NCI-H2227 (cell line): ENCODE measurements at regions not wholly inside any gene's neighbourhood (a gene's known extent, or its start where the extent isn't known, plus 50 kb on each side); places are given as distances from the start of the nearest gene placed in this dataset.
A peak's percentile ranks its signal among the peaks of the same experiment; 100 is the strongest.
"Not testable (repeated sequence)": the region's sequence is repeated elsewhere in the genome, so short reads cannot be mapped to it uniquely, and the experiment has no call there.

Experiments
- DNase-seq: peaks from one replicate; lab custom pipeline; 2025; ENCODE audit not compliant: unreplicated experiment; lab: John Stamatoyannopoulos, UW

GRCh38 chr1:91604632-91605031 lies 104.0 kb downstream of the CDC7 start:
- DNase-seq, result no peak

- DNase-seq, result peak; percentile 16
These were observed 104.9 kb downstream of the CDC7 start for GRCh38 chr1:91605566-91605965.

- no peak for DNase-seq
These were observed 106.0 kb downstream of the CDC7 start for GRCh38 chr1:91606546-91607078.

GRCh38 chr1:91607686-91608085 lies 107.0 kb downstream of the CDC7 start:
- DNase-seq, result not testable (repeated sequence)

- no peak for DNase-seq
These were observed 108.2 kb downstream of the CDC7 start for GRCh38 chr1:91608876-91609275.

GRCh38 chr1:91609551-91609950 lies 108.9 kb downstream of the CDC7 start:
- no peak for DNase-seq

- DNase-seq, result no peak
These were observed 109.5 kb downstream of the CDC7 start for GRCh38 chr1:91610102-91610501.

GRCh38 chr1:91610789-91611188 lies 110.1 kb downstream of the CDC7 start:
- no peak for DNase-seq

- DNase-seq, result no peak
These were observed 110.8 kb downstream of the CDC7 start for GRCh38 chr1:91611483-91611917.

GRCh38 chr1:91613595-91613994 lies 112.9 kb downstream of the CDC7 start:
- DNase-seq, result no peak

- no peak for DNase-seq
These were observed 116.1 kb downstream of the CDC7 start for GRCh38 chr1:91616712-91617111.

- no peak for DNase-seq
These were observed 116.7 kb downstream of the CDC7 start for GRCh38 chr1:91617285-91617765.

- no peak for DNase-seq
These were observed 119.2 kb downstream of the CDC7 start for GRCh38 chr1:91619881-91620280.

GRCh38 chr1:91621360-91621759 lies 120.7 kb downstream of the CDC7 start:
- DNase-seq, result no peak

GRCh38 chr1:91621907-91622306 lies 121.3 kb downstream of the CDC7 start:
- no peak for DNase-seq

GRCh38 chr1:91622616-91623015 lies 122.0 kb downstream of the CDC7 start:
- DNase-seq, result no peak

GRCh38 chr1:91623020-91623419 lies 122.4 kb downstream of the CDC7 start:
- DNase-seq, result no peak

- no peak for DNase-seq
These were observed 123.7 kb downstream of the CDC7 start for GRCh38 chr1:91624331-91624730.
